ENCODE measurements at regions not wholly inside any gene's neighbourhood (a gene's known extent, or its start where the extent isn't known, plus 50 kb on each side); places are given as distances from the start of the nearest gene placed in this dataset.
"Not testable (repeated sequence)": the region's sequence is repeated elsewhere in the genome, so short reads cannot be mapped to it uniquely, and the experiment has no call there.

DNA sequence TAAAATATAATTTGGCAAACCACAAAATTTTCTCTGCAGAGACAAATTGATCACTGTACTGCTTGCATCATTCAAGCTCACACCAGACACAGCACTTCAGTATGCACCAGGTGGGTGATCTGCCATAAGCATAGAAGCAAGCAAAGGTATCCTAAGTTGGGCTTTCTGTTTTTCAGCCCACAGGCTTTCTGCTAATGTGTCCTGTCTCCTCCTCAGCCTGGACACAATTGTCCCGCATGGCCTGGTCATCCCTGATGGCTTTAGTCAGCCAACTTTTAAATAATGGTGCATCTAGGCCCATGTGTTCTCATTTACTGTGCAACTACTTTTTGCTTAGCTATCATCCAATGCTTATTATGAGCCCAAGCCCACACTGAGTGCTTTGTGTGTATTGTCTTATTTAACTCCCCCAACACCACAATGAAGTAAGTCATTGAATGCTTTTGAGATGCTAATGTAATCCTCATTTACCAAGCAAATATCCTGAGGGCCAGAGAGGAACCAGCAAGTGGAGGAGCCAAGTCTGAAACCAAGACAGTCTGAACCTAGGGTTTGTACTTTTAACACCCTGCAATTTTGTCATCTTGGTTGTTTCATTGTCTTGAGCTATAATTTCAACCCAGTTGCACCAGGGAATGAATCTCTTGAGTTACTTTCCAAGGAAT is 111.2 kb upstream of the SETBP1 start:
- no peak for DNase-seq

DNA sequence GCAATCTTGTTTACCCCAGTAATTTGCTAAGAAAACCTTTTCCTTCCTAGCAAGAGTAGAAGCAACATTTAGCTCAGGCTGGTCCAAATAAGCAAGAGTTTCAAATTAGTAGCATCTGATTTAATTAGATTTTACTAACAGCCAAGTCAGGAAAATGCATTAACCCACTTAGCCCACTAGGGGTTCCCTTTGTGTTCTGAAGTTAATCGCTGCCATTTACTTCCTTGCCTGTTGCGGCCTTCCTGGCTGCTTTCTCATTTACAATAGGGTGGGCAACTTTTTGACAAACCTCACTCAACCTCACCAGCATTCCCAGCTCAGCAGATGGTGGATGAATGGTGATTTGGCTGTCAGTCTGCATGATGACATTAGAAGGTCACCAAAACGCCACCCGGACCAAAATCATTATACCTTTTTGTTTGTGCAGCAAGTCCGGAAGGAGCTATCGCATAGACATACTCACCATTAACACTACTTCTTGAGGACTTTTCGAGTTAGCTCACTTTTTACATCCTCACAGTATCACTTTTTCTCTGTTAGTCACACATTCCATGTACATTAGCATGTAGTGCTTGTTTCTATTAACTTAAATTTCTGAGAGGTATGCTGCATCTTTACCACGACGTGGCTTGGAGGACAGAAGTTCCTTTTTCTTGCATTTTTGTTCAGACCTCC is 101.5 kb upstream of the SETBP1 start:
- DNase-seq = no peak

GRCh38 chr18:44579745-44580144 is 100.9 kb upstream of the SETBP1 start:
- DNase-seq = no peak

DNA sequence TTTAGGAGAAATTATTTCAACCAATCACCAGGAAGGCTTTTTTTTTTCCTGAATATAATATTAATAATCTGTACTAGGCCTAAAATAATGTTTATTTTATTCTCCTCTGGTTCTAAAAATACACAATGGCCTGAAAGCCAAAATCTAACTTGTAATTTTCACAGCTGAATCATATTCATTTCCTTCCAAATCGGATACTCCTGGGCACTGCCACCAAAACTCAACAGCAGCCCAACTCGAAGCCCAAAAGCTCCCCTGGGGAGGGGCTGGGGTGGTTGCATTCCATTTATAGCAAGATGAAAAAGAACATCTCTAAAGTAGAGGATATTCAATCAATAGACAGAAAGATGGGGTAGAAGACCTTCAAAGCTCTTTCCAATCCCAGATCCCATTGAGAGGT is 100.5 kb upstream of the SETBP1 start:
- no peak for DNase-seq

DNA sequence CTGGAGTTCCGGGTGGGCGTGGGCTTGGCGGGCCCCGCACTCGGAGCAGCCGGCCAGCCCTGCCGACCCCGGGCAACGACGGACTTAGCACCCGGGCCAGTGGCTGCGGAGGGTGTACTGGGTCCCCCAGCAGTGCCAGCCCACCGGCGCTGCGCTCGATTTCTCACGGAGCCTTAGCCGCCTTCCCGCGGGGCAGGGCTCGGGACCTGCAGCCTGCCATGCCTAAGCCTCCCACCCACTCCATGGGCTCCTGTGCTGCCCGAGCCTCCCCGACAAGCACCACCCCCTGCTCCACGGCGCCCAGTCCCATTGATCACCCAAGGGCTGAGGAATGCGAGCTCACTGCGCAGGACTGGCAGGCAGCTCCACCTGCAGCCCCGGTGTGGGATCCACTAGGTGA is 99.9 kb upstream of the SETBP1 start:
- DNase-seq = not testable (repeated sequence)

GRCh38 chr18:44582456-44582855 is 98.2 kb upstream of the SETBP1 start:
- no peak for DNase-seq

DNA sequence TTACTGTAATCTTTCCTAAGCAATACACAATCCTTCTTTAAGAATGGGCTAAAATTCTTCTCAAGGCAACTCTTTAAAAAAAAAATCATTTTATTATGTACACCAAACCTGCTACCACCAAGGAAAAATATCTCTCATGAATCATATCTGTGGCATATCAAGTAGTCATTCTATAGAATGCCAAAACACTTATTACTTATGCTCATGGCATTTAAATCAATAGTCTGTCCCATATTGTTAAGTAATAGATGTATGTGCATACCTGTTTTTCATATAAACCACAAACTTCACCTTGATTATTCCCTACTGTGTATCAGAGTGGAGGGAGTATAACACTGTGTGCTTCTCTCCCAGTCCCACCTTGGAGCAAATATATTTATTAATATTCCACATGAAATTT is 95.8 kb upstream of the SETBP1 start:
- DNase-seq = no peak

GRCh38 chr18:44586782-44587524 is 93.7 kb upstream of the SETBP1 start:
- peak; percentile 60 for DNase-seq

DNA sequence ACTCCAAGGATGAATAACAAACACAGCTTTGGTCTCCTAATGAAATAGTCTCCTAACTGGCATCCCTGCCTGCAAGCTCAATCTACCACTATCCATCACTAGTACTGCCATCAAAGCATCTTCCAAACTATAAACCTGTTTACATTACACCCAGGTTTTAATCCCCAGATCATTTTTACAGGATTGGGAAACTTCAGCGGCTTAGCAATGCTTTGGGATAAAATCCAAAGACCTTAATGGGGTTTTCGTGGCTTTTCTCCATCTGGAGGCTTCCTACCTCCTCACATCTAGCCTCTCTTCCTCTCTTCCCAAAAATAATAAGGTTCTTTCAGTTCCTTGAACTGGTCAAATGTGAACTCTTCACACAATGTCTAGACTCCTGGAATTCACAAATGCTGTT is 92.2 kb upstream of the SETBP1 start:
- DNase-seq = no peak

GRCh38 chr18:44589693-44590355 is 90.9 kb upstream of the SETBP1 start:
- peak; percentile 44 for DNase-seq

- DNase-seq = no peak
Measured at GRCh38 chr18:44590956-44591670, 89.6 kb upstream of the SETBP1 start.

GRCh38 chr18:44592639-44593038 is 88.0 kb upstream of the SETBP1 start:
- DNase-seq = no peak

DNA sequence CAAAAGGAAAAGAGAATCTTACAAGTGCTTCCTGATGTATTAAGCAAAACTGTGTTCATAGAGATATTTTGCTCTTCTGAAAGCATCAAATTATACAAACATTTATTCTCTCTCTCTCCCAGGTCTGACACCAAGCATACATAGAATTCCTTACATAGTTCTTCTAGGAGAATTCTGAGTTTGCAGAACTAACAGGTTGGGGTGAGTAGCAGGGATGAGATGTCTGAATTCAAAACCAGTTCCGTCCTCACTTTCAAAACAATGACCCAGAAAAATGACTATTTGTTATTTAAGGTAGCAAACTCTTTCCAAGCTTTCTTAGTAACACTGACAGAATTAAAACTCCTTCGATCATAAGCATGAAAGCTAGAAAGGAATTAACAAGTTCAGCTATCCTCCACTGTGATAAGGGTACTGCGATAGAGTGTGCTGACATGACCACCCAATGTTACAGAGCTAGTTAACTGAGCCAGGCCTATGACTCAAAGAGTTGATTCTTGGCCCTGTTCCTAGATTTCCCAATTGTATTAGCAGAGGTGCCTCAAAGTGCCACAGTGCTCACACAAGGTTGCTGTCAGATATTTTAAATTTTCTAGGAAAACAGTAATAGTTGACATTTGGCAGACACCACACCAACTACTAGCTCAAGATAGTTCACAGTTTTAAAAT is 85.8 kb upstream of the SETBP1 start:
- no peak for DNase-seq

DNA sequence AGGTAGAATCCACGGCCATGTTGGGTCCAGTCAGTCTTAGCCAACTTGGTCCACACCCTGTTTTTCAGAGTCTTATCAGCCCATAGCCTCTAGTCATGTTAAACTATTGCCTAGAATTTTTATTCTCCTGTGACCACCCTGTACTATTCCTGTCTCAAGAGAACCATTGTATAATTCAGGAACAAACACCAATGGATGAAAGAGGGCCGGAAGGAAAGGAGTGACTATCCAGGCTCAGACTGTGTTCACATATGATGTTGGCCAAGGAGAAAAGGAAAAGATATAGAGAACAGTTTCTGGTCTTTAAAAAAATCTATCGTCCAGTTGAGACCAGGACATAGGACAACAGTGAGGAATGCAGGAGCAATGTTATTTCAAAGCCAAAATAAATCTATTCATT is 82.9 kb upstream of the SETBP1 start:
- DNase-seq = no peak

DNA sequence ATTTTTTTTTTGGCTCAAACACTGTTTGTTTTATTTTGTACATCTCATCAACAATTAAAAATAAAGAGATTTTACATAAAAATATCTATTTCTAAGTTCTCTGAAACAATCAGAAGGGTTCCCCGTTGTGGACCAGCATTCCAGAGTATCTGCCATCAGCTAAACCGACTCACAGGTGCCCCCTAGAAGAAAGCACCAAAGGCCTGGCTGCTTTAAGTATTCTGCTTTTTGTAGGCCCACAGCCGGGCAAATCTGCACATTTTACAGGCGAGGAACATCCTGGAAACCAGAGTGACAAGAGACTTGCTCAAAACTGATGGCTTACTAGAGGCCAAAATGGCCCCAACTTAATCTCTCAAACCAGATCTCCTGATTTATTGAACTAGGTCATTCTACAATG is 82.2 kb upstream of the SETBP1 start:
- no peak for DNase-seq

- DNase-seq = peak; percentile 60
Measured at GRCh38 chr18:44599412-44599811, 81.3 kb upstream of the SETBP1 start.

DNA sequence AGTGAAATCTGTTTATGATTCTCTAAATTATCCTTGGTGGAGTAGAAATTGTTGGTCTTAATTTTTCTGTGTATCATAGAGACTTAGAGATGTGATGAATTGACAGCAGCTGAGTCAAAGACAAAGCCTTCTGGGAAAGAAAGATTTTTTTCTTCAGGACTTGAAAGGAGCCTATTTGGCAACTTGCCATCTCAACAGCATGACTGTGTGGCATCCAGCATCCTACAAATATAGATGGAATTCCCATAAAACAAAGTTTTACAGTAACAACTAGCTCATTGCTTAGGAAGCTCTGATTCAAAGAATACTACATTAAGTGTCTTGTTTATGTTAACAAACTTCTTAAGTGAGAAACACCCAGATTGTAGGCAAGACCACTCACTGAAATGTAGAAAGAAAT is 79.2 kb upstream of the SETBP1 start:
- DNase-seq = no peak

DNA sequence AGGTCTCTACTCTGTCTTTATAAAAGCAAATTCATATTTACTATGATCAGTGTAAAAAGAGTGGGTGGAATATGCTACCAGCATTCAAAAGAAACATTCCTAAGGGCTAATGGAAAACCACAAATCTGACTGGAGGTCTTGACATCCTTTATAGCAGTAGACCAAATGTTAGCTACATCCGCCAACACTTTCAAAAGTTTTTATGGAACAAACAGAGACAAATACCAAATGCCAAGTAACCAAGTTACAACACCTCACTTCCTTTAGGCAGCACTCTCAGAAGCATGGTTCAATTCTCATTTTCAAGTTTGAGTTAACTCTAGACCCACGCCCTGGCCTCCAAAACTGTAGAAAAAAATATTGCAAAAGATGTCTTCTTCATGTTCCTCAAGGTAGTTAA is 78.3 kb upstream of the SETBP1 start:
- DNase-seq = no peak

- DNase-seq = no peak
Measured at GRCh38 chr18:44602845-44603244, 77.8 kb upstream of the SETBP1 start.

GRCh38 chr18:44609181-44609941 is 71.3 kb upstream of the SETBP1 start:
- no peak for DNase-seq

DNA sequence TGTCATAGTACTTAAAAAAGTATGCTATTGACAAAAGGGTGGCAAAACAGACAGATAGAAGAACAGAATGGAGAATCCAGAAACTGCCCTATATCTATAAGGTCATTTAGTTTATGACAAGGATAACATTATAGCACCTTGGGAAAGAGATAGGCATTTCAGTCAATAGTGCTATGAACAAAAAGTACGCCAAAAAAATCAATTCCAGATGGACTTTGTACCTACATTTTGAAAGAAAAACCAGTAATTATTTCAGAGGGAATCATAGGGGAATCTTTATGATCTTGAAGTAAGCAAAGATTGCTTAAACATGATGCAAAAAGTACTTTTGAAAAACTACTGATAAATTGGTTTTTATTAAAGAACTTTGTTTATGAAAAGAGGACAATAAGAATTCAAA is 59.9 kb upstream of the SETBP1 start:
- no peak for DNase-seq

DNA sequence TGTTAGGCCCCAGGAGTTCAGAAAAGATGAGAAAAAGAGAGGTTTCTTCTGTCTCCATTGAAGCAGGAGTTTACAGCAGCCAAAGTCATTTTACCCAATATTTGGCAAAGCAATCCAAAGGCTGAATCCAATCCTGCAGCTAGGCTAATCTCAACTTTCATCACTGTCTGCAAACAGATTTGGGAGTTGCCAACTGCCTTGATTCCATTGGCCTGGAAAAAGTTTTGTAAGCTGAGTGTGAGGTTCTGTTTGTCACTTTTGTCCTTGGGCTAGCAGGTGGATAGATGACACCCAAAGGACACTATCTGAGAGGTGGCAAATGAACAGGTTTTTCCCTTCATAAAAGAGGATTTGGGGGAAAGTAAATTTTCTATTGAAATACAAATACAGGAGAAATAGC is 56.6 kb upstream of the SETBP1 start:
- DNase-seq = no peak
